ENCODE measurements at regions not wholly inside any gene's neighbourhood (a gene's known extent, or its start where the extent isn't known, plus 50 kb on each side); places are given as distances from the start of the nearest gene placed in this dataset.
A peak's percentile ranks its signal among the peaks of the same experiment; 100 is the strongest.
"Not testable (repeated sequence)": the region's sequence is repeated elsewhere in the genome, so short reads cannot be mapped to it uniquely, and the experiment has no call there.

GRCh38 chr7:50851451-50851850 is 68.8 kb upstream of the GRB10 start:
- no peaks in the 10 kb centered on the region for H3K36me3 Mint-ChIP-seq (ENCODE audit: insufficient read depth, unreplicated experiment)
- intact Hi-C loops (cut with micrococcal nuclease; ENCODE audit: unreplicated experiment) = no loop called here
- CTCF ChIA-PET = interaction anchor here (0.5 to 1.5 kb wide), 4 partner anchors 12 to 301 kb away, joined by 3 to 5 read pairs (median 4); no protein-coding TSS in a partner anchor
- no peaks in the 10 kb centered on the region for H3K27me3 Mint-ChIP-seq (ENCODE audit: unreplicated experiment)
- no peak overlapping the region for H3K4me3 Mint-ChIP-seq (ENCODE audit: low read depth, unreplicated experiment)
- peak; percentile 24 for DNase-seq
- TF ChIP-seq CTCF (IDR thresholded peaks at IDR 0.05; ENCODE audit: unreplicated experiment) = no peak
- no TSS peak for BruUV-seq (replicated peaks)
- H3K9me3 Mint-ChIP-seq (ENCODE audit: low read depth, unreplicated experiment) = peaks cover 4% of the 10 kb centered on the region
- peaks cover 21% of the 10 kb centered on the region for H3K4me1 Mint-ChIP-seq (ENCODE audit: low read depth, unreplicated experiment)
- no peak overlapping the region for H3K27ac Mint-ChIP-seq (ENCODE audit: unreplicated experiment)

GRCh38 chr7:50849991-50850390 is 67.3 kb upstream of the GRB10 start:
- no peaks in the 10 kb centered on the region for H3K27me3 Mint-ChIP-seq (ENCODE audit: unreplicated experiment)
- H3K4me3 Mint-ChIP-seq (ENCODE audit: low read depth, unreplicated experiment) = no peak overlapping the region
- TF ChIP-seq CTCF (IDR thresholded peaks at IDR 0.05; ENCODE audit: unreplicated experiment) = no peak
- BruUV-seq (replicated peaks) = no TSS peak
- H3K9me3 Mint-ChIP-seq (ENCODE audit: low read depth, unreplicated experiment) = peaks cover 4% of the 10 kb centered on the region
- H3K4me1 Mint-ChIP-seq (ENCODE audit: low read depth, unreplicated experiment) = peaks cover 13% of the 10 kb centered on the region
- H3K36me3 Mint-ChIP-seq (ENCODE audit: insufficient read depth, unreplicated experiment) = no peaks in the 10 kb centered on the region
- CTCF ChIA-PET = no interaction called here
- intact Hi-C loops (cut with micrococcal nuclease; ENCODE audit: unreplicated experiment) = no loop called here
- DNase-seq = no peak
- H3K27ac Mint-ChIP-seq (ENCODE audit: unreplicated experiment) = no peak overlapping the region

GRCh38 chr7:50848203-50848602 is 65.5 kb upstream of the GRB10 start:
- H3K4me1 Mint-ChIP-seq (ENCODE audit: low read depth, unreplicated experiment) = no peaks in the 10 kb centered on the region
- TF ChIP-seq CTCF (IDR thresholded peaks at IDR 0.05; ENCODE audit: unreplicated experiment) = no peak
- no TSS peak for BruUV-seq (replicated peaks)
- DNase-seq = no peak
- CTCF ChIA-PET = interaction anchor here (0.6 to 1.5 kb wide), 3 partner anchors 10 to 269 kb away, joined by 3 read pairs; no protein-coding TSS in a partner anchor
- no peaks in the 10 kb centered on the region for H3K36me3 Mint-ChIP-seq (ENCODE audit: insufficient read depth, unreplicated experiment)
- no peak overlapping the region for H3K4me3 Mint-ChIP-seq (ENCODE audit: low read depth, unreplicated experiment)
- peaks cover 4% of the 10 kb centered on the region for H3K9me3 Mint-ChIP-seq (ENCODE audit: low read depth, unreplicated experiment)
- intact Hi-C loops (cut with micrococcal nuclease; ENCODE audit: unreplicated experiment) = no loop called here
- no peak overlapping the region for H3K27ac Mint-ChIP-seq (ENCODE audit: unreplicated experiment)
- H3K27me3 Mint-ChIP-seq (ENCODE audit: unreplicated experiment) = no peaks in the 10 kb centered on the region

- H3K36me3 Mint-ChIP-seq (ENCODE audit: insufficient read depth, unreplicated experiment); DNase-seq; H3K4me1 Mint-ChIP-seq (ENCODE audit: low read depth, unreplicated experiment); CTCF ChIA-PET; BruUV-seq (replicated peaks); H3K27me3 Mint-ChIP-seq (ENCODE audit: unreplicated experiment); intact Hi-C loops (cut with micrococcal nuclease; ENCODE audit: unreplicated experiment); H3K27ac Mint-ChIP-seq (ENCODE audit: unreplicated experiment); H3K4me3 Mint-ChIP-seq (ENCODE audit: low read depth, unreplicated experiment); H3K9me3 Mint-ChIP-seq (ENCODE audit: low read depth, unreplicated experiment): not testable (repeated sequence)
Measured at GRCh38 chr7:50844861-50845260, 62.2 kb upstream of the GRB10 start.

- no peak overlapping the region for H3K4me3 Mint-ChIP-seq (ENCODE audit: low read depth, unreplicated experiment)
- H3K27me3 Mint-ChIP-seq (ENCODE audit: unreplicated experiment) = no peaks in the 10 kb centered on the region
- BruUV-seq (replicated peaks) = no TSS peak
- peaks cover 34% of the 10 kb centered on the region for H3K4me1 Mint-ChIP-seq (ENCODE audit: low read depth, unreplicated experiment)
- peaks cover 3% of the 10 kb centered on the region for H3K9me3 Mint-ChIP-seq (ENCODE audit: low read depth, unreplicated experiment)
- CTCF ChIA-PET = no interaction called here
- no peak overlapping the region for H3K27ac Mint-ChIP-seq (ENCODE audit: unreplicated experiment)
- intact Hi-C loops (cut with micrococcal nuclease; ENCODE audit: unreplicated experiment) = no loop called here
- no peak for TF ChIP-seq CTCF (IDR thresholded peaks at IDR 0.05; ENCODE audit: unreplicated experiment)
- peaks cover 7% of the 10 kb centered on the region for H3K36me3 Mint-ChIP-seq (ENCODE audit: insufficient read depth, unreplicated experiment)
- DNase-seq = no peak
Measured at GRCh38 chr7:50842041-50842440, 59.3 kb upstream of the GRB10 start.
